ENCODE measurements at regions not wholly inside any gene's neighbourhood (a gene's known extent, or its start where the extent isn't known, plus 50 kb on each side); places are given as distances from the start of the nearest gene placed in this dataset.

DNA sequence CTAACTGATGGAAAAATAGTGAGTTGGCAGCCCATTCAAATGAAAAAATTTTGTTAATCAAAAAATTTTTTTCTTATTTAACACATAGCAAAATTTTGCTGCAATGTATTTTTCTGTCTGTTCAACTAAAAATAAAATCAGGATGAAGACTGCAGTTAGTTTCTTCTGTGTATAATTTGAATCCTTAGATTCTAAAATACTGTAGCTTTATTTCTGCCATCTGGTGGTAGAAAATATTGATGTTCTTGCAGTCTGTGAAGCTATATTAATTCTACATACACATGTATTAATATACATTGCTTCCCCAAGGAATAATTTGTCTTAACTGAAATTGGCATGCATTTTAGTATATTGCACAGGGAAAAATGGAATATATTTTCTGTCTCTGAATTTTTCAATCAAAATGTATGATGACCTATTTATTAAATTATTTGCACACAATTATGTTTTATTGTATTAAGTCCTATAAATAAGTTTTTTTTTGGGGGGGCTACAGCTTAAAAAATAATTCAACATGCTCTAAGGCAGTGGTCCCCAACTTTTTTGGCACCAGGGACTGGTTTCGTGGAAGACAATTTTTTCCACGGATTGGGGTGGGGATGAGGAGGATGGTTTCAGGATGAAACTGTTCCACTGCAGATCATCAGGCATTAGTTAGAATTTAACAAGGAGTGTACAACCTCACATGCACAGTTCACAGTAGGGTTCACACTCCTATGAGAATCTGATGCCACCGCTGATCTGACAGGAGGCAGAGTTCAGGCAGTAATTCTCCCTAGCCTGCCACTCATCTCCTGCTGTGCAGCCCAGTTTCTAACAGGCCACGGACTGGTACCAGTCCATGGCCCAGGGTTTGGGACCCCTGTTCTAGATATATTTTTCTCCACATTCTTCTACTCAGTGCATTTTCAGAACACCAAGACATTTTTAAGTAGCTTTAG, 119.4 kb downstream of the GNAT3 start:
- TF ChIP-seq, protein P1, sequence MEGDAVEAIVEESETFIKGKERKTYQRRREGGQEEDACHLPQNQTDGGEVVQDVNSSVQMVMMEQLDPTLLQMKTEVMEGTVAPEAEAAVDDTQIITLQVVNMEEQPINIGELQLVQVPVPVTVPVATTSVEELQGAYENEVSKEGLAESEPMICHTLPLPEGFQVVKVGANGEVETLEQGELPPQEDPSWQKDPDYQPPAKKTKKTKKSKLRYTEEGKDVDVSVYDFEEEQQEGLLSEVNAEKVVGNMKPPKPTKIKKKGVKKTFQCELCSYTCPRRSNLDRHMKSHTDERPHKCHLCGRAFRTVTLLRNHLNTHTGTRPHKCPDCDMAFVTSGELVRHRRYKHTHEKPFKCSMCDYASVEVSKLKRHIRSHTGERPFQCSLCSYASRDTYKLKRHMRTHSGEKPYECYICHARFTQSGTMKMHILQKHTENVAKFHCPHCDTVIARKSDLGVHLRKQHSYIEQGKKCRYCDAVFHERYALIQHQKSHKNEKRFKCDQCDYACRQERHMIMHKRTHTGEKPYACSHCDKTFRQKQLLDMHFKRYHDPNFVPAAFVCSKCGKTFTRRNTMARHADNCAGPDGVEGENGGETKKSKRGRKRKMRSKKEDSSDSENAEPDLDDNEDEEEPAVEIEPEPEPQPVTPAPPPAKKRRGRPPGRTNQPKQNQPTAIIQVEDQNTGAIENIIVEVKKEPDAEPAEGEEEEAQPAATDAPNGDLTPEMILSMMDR (IDR thresholded peaks at IDR 0.05): no peak
- no peak for TF ChIP-seq NR1H2 (CRISPR knock-in tag; IDR thresholded peaks at IDR 0.05)
- TF ChIP-seq IRF2 (CRISPR knock-in tag; IDR thresholded peaks at IDR 0.05; ENCODE audit: borderline replicate concordance, low read depth): no peak
- TF ChIP-seq, protein P2, sequence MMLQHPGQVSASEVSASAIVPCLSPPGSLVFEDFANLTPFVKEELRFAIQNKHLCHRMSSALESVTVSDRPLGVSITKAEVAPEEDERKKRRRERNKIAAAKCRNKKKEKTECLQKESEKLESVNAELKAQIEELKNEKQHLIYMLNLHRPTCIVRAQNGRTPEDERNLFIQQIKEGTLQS (CRISPR knock-in tag; conservative IDR thresholded peaks at IDR 0.05): no peak
- no peak for TF ChIP-seq JUN (CRISPR knock-in tag; IDR thresholded peaks at IDR 0.05)

Data from WTC11 (cell line).